ENCODE measurements at regions not wholly inside any gene's neighbourhood (a gene's known extent, or its start where the extent isn't known, plus 50 kb on each side); places are given as distances from the start of the nearest gene placed in this dataset.
"Not testable (repeated sequence)": the region's sequence is repeated elsewhere in the genome, so short reads cannot be mapped to it uniquely, and the experiment has no call there.

GRCh38 chr12:92411687-92412086 lies 266.0 kb upstream of the BTG1 start:
- DNase-seq (ENCODE audit: low spot score in 2 of 2) = no peak
- no peak for FAIRE-seq

- no peak for FAIRE-seq
These were observed 262.6 kb upstream of the BTG1 start for GRCh38 chr12:92408072-92408900.

GRCh38 chr12:92406404-92407070 lies 260.9 kb upstream of the BTG1 start:
- not testable (repeated sequence) for FAIRE-seq; DNase-seq (ENCODE audit: low spot score in 2 of 2)

More at GRCh38 chr12:92408072-92408900, 262.6 kb upstream of the BTG1 start:
- no peak for DNase-seq (ENCODE audit: low spot score in 2 of 2)

GRCh38 chr12:92405801-92406251 lies 260.2 kb upstream of the BTG1 start:
- FAIRE-seq; DNase-seq (ENCODE audit: low spot score in 2 of 2): not testable (repeated sequence)

GRCh38 chr12:92404921-92405320 lies 259.3 kb upstream of the BTG1 start:
- FAIRE-seq (no peak), DNase-seq (ENCODE audit: low spot score in 2 of 2) (no peak)

GRCh38 chr12:92404259-92404894 lies 258.7 kb upstream of the BTG1 start:
- DNase-seq (ENCODE audit: low spot score in 2 of 2) (no peak), FAIRE-seq (no peak)

GRCh38 chr12:92403210-92404175 lies 257.8 kb upstream of the BTG1 start:
- DNase-seq (ENCODE audit: low spot score in 2 of 2) = no peak
- FAIRE-seq = no peak

- FAIRE-seq (no peak), DNase-seq (ENCODE audit: low spot score in 2 of 2) (no peak)
These were observed 256.8 kb upstream of the BTG1 start for GRCh38 chr12:92402415-92402814.

- FAIRE-seq (no peak), DNase-seq (ENCODE audit: low spot score in 2 of 2) (no peak)
These were observed 254.4 kb upstream of the BTG1 start for GRCh38 chr12:92400006-92400405.

- no peak for DNase-seq (ENCODE audit: low spot score in 2 of 2)
- no peak for FAIRE-seq
These were observed 253.1 kb upstream of the BTG1 start for GRCh38 chr12:92398565-92399309.

GRCh38 chr12:92396647-92397252 lies 251.1 kb upstream of the BTG1 start:
- no peak for FAIRE-seq
- no peak for DNase-seq (ENCODE audit: low spot score in 2 of 2)

GRCh38 chr12:92395322-92395721 lies 249.7 kb upstream of the BTG1 start:
- FAIRE-seq (no peak), DNase-seq (ENCODE audit: low spot score in 2 of 2) (no peak)

GRCh38 chr12:92394895-92395294 lies 249.2 kb upstream of the BTG1 start:
- no peak for FAIRE-seq

GRCh38 chr12:92393504-92393903 lies 247.9 kb upstream of the BTG1 start:
- DNase-seq (ENCODE audit: low spot score in 2 of 2) (no peak), FAIRE-seq (no peak)

More at GRCh38 chr12:92394895-92395294, 249.2 kb upstream of the BTG1 start:
- DNase-seq (ENCODE audit: low spot score in 2 of 2) = no peak

GRCh38 chr12:92391726-92392125 lies 246.1 kb upstream of the BTG1 start:
- DNase-seq (ENCODE audit: low spot score in 2 of 2); FAIRE-seq: not testable (repeated sequence)

- DNase-seq (ENCODE audit: low spot score in 2 of 2) (no peak), FAIRE-seq (no peak)
These were observed 243.8 kb upstream of the BTG1 start for GRCh38 chr12:92389466-92389865.

- FAIRE-seq (no peak), DNase-seq (ENCODE audit: low spot score in 2 of 2) (no peak)
These were observed 239.7 kb upstream of the BTG1 start for GRCh38 chr12:92385296-92385695.

- no peak for FAIRE-seq
These were observed 238.9 kb upstream of the BTG1 start for GRCh38 chr12:92384571-92384970.

GRCh38 chr12:92382383-92382878 lies 236.8 kb upstream of the BTG1 start:
- DNase-seq (ENCODE audit: low spot score in 2 of 2) = no peak
- FAIRE-seq = no peak

More at GRCh38 chr12:92384571-92384970, 238.9 kb upstream of the BTG1 start:
- DNase-seq (ENCODE audit: low spot score in 2 of 2) = no peak
